ENCODE measurements at regions not wholly inside any gene's neighbourhood (a gene's known extent, or its start where the extent isn't known, plus 50 kb on each side); places are given as distances from the start of the nearest gene placed in this dataset.

DNA sequence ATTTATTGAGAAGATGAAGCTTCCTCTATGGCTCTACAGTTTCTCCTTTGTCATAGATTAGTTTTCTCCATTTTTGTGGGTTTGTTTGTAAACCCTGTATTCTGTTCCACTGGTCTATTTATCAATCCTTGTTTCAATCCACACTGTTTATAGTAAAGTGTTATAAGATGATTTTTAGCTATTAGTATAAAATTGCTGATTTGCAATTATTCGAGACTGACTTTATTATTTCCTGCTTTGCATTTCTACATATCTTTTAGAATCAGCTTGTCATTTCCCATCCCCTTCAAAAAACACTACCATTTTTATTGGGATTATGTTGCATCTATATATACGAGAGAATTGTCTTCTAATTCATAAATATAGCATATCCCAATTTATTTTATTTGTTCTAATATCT is 325.9 kb upstream of the EPHA7 start:
- TF ChIP-seq, protein P1, sequence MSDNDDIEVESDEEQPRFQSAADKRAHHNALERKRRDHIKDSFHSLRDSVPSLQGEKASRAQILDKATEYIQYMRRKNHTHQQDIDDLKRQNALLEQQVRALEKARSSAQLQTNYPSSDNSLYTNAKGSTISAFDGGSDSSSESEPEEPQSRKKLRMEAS (IDR thresholded peaks at IDR 0.05; ENCODE audit: insufficient read depth, insufficient read length), result no peak
- TF ChIP-seq, protein P2, sequence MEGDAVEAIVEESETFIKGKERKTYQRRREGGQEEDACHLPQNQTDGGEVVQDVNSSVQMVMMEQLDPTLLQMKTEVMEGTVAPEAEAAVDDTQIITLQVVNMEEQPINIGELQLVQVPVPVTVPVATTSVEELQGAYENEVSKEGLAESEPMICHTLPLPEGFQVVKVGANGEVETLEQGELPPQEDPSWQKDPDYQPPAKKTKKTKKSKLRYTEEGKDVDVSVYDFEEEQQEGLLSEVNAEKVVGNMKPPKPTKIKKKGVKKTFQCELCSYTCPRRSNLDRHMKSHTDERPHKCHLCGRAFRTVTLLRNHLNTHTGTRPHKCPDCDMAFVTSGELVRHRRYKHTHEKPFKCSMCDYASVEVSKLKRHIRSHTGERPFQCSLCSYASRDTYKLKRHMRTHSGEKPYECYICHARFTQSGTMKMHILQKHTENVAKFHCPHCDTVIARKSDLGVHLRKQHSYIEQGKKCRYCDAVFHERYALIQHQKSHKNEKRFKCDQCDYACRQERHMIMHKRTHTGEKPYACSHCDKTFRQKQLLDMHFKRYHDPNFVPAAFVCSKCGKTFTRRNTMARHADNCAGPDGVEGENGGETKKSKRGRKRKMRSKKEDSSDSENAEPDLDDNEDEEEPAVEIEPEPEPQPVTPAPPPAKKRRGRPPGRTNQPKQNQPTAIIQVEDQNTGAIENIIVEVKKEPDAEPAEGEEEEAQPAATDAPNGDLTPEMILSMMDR (IDR thresholded peaks at IDR 0.05; ENCODE audit: extremely low read depth in 1 of 2, insufficient read depth in 1 of 2, low read depth in 1 of 2, low read length in 2 of 2), result no peak
- no peak for TF ChIP-seq POLR2A (IDR thresholded peaks at IDR 0.05; ENCODE audit: low read depth, low read length)
- TF ChIP-seq POLR2AphosphoS5 (IDR thresholded peaks at IDR 0.05; ENCODE audit: insufficient read depth, low read depth, low read length), result no peak
- TF ChIP-seq FOS (IDR thresholded peaks at IDR 0.05; ENCODE audit: borderline replicate concordance, insufficient read depth, low read length), result no peak
